ENCODE measurements at regions not wholly inside any gene's neighbourhood (a gene's known extent, or its start where the extent isn't known, plus 50 kb on each side); places are given as distances from the start of the nearest gene placed in this dataset.

DNA sequence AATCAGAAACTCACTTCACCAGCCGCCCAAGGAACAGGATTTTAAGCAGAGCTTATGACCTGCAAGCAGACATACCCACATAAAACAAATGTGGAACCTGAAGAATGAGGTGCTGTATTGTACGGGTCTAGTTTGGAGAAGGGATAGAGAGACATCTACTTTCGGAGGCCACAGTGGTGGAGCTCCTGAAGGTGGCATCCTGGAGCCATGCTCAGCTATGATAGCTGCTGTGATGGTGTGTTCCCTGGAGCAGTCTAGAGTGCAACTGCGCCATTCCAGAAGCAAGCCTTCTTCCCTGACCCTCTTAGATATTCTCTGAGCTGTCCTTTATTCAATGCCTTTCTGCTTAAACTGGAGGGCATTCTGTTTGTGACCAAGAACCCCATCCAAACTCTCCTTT lies 402.6 kb downstream of the FUT8 start:
- TF ChIP-seq, protein P1, sequence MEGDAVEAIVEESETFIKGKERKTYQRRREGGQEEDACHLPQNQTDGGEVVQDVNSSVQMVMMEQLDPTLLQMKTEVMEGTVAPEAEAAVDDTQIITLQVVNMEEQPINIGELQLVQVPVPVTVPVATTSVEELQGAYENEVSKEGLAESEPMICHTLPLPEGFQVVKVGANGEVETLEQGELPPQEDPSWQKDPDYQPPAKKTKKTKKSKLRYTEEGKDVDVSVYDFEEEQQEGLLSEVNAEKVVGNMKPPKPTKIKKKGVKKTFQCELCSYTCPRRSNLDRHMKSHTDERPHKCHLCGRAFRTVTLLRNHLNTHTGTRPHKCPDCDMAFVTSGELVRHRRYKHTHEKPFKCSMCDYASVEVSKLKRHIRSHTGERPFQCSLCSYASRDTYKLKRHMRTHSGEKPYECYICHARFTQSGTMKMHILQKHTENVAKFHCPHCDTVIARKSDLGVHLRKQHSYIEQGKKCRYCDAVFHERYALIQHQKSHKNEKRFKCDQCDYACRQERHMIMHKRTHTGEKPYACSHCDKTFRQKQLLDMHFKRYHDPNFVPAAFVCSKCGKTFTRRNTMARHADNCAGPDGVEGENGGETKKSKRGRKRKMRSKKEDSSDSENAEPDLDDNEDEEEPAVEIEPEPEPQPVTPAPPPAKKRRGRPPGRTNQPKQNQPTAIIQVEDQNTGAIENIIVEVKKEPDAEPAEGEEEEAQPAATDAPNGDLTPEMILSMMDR (IDR thresholded peaks at IDR 0.05), result no peak
- H3K4me3 Mint-ChIP-seq, result no peak overlapping the region
- H3K9me3 Mint-ChIP-seq, result no peaks in the 10 kb centered on the region
- H3K27me3 Mint-ChIP-seq (ENCODE audit: insufficient read depth), result 0 out of 2 replicates have a peak, but pooled peaks cover 3% of the 10 kb centered on the region
- H3K27ac Mint-ChIP-seq, result no peak overlapping the region
- DNase-seq, result no peak
- no peaks in the 10 kb centered on the region for H3K36me3 Mint-ChIP-seq (ENCODE audit: low read depth)
- H3K4me1 Mint-ChIP-seq (ENCODE audit: low read depth), result no peaks in the 10 kb centered on the region

DNA sequence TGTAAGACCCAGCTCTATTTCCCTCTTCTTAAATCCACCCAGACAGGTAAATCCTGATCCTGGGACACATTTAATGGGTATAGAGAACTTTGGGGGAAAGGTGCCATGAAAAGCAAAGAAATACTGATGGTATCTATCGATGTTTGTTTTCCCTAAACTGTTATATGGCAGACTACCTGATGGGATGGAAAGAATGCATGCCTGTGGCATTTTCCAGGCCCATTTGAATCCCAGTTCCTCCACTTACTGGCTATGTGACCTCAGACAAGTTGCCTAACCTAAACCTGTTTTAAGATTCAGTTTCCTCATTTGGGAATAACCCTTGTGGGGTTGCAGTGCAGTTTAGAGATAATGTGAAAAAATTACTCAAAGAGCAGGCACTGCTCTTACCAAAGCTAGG lies 404.5 kb downstream of the FUT8 start:
- H3K27me3 Mint-ChIP-seq (ENCODE audit: insufficient read depth), result 0 out of 2 replicates have a peak, but pooled peaks cover 3% of the 10 kb centered on the region
- no peaks in the 10 kb centered on the region for H3K9me3 Mint-ChIP-seq
- DNase-seq, result no peak
- TF ChIP-seq, protein P1 (IDR thresholded peaks at IDR 0.05), result no peak
- no peaks in the 10 kb centered on the region for H3K36me3 Mint-ChIP-seq (ENCODE audit: low read depth)
- no peaks in the 10 kb centered on the region for H3K4me1 Mint-ChIP-seq (ENCODE audit: low read depth)
- no peak overlapping the region for H3K4me3 Mint-ChIP-seq
- H3K27ac Mint-ChIP-seq, result no peak overlapping the region

DNA sequence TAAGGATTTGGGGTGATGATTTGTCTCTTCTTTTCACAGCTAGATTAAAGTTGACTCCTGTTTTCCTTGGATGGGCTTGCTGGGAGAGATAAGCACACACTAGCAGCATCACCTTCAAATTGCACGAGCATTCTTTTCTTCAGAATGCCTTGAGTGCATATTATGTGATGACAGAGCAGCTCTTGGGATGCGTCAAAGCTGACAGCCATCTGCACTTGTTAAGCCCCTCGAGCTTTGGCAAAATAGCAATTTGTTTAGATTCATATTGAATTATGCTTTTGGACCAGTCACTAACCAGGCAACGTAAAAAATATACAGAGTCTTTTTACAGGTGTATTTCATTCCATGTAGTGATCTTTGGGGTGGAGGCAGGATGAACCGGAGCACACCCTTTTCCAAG lies 407.0 kb downstream of the FUT8 start:
- H3K4me1 Mint-ChIP-seq (ENCODE audit: low read depth), result no peaks in the 10 kb centered on the region
- H3K27ac Mint-ChIP-seq, result no peak overlapping the region
- TF ChIP-seq, protein P1 (IDR thresholded peaks at IDR 0.05), result no peak
- no peak overlapping the region for H3K4me3 Mint-ChIP-seq
- DNase-seq, result no peak
- 0 out of 2 replicates have a peak, but pooled peaks cover 3% of the 10 kb centered on the region for H3K27me3 Mint-ChIP-seq (ENCODE audit: insufficient read depth)
- no peaks in the 10 kb centered on the region for H3K36me3 Mint-ChIP-seq (ENCODE audit: low read depth)
- H3K9me3 Mint-ChIP-seq, result no peaks in the 10 kb centered on the region

DNA sequence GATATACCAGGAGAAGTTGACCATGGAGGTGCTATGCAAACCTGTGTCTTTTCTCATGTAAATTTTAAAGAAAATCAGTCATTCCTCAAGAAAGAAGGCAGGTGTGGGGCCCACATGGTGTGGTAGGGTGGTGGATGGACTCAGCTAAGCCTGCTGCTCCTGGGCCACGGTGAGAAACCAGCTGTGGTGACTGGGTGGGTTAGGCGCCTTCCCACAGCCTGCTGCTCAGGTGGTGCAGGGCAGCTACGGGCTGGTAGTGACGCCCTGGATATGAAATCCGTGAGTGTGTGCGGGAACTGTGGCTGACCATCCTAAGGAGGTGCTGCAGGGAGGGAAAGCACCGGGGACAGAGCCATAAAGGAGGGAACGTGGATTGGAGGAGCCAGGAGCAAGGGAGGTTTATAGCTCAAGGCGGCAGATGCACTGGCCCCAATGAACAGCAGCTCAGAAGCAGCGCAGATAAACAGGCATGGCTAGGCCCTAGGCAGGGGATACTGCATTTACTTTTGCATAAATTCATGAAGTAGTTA lies 408.8 kb downstream of the FUT8 start:
- TF ChIP-seq, protein P1 (IDR thresholded peaks at IDR 0.05), result no peak
- Mint-ChIP-seq H3K4me3 (no peak overlapping the region), H3K36me3 (ENCODE audit: low read depth) (no peaks in the 10 kb centered on the region), H3K27me3 (ENCODE audit: insufficient read depth) (peaks cover 7% of the 10 kb centered on the region; the same call in 1 of the 2 replicates), H3K27ac (no peak overlapping the region), H3K9me3 (no peaks in the 10 kb centered on the region), H3K4me1 (ENCODE audit: low read depth) (no peaks in the 10 kb centered on the region)
- no peak for DNase-seq

DNA sequence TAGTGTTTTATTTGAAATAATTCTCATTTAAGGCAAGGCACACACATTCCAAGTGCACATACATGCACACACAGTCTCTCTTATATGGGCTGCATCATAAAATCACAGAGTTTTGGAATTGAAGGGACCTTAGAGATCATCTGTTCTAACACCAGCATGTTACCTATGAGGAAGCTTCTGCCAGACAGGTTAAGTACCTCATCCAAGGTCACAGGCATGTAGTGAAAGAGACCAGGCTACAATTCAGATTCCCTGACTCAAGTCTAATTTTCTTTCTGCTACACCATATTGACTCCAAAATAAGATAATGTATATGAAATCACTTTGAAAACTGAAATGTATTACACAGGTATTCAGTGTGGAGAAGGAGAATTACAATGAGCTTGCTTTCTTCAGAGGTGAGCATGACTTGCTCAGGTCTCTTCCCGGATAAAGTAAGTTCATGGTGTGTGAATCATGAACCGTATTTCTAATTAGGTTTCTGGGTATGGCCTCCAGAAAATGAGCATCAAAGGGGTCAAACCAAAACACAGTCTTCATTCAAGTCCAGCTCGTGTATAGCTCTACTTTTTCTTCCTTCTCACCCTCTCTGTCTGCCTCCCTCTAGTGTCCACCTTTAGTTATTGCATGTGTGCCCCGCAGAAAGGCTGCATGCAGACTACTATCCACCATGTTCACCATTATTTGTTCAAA lies 411.9 kb downstream of the FUT8 start:
- Mint-ChIP-seq H3K36me3 (ENCODE audit: low read depth) (no peaks in the 10 kb centered on the region), H3K4me3 (no peak overlapping the region), H3K27me3 (ENCODE audit: insufficient read depth) (peaks cover 30% of the 10 kb centered on the region), H3K4me1 (ENCODE audit: low read depth) (no peaks in the 10 kb centered on the region), H3K9me3 (no peaks in the 10 kb centered on the region), H3K27ac (no peak overlapping the region)
- TF ChIP-seq, protein P1 (IDR thresholded peaks at IDR 0.05), result peak; percentile 95
- peak; percentile 71 for DNase-seq
